HG02943 (cell line): ENCODE measurements at regions not wholly inside any gene's neighbourhood (a gene's known extent, or its start where the extent isn't known, plus 50 kb on each side); places are given as distances from the start of the nearest gene placed in this dataset.
A peak's percentile ranks its signal among the peaks of the same experiment; 100 is the strongest.
"Not testable (repeated sequence)": the region's sequence is repeated elsewhere in the genome, so short reads cannot be mapped to it uniquely, and the experiment has no call there.

Experiments used
- ATAC-seq: cut with Tn5 transposase; IDR thresholded peaks from one replicate; pipeline ENCODE4 v1.9.1; 2021; ENCODE audit warnings: mild to moderate bottlenecking, low read depth, moderate library complexity; ENCODE audit not compliant: unreplicated experiment

DNA sequence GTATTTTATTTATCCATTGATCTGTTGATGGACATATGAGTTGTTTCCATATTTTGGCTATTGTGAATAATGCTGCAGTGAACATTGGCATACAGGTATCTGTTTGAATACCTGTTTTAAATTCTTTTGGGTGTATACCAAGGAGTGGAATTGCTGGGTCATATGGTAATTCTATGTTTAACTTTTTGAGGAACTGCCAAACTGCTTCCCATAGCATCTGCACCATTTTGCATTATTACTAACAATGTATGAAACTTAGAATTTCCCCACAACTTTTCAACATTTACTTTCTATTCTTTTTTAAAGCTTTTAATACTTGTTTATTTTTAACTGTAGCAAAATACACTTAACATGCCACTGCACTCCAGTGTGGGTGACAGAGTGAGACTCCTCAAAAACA is 57.0 kb upstream of the MSN start:
- no peak for ATAC-seq

DNA sequence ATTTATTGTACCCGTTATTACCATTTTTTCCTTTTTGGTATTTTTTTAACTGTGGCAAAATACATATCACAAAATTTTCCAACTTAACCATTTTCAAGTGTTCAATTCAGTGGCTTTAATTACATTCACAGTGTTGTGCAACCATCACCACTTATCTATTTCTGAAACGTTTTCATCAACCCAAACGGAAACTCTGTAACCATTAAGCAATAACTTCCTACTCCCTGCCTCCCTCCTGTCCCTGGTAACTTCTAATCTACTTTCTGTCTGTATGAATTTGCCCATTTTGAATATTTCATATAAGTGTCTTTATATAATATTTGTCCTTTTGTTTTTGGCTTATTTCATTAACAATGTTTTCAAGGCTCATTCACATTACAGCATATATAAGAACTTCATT is 57.4 kb upstream of the MSN start:
- ATAC-seq = no peak

DNA sequence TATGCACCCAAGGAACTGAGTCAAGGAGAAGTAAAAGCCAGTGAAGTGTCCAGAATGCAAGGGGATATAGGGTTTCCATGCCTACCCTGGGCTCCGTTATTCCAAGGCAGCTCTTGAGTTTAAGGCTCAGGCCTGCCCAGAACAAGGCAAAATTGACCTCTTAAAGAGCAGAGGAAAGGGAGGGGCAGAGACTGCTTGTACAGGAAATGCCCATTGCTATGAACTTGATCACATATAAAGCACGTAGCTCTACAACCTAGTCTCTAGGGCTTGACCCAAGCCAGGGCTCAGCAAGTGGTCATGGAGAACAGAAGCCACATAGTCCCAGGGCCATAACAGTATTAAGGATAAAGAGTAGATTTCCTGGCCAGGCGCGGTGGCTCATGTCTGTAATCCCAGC is 58.2 kb upstream of the MSN start:
- ATAC-seq = no peak

DNA sequence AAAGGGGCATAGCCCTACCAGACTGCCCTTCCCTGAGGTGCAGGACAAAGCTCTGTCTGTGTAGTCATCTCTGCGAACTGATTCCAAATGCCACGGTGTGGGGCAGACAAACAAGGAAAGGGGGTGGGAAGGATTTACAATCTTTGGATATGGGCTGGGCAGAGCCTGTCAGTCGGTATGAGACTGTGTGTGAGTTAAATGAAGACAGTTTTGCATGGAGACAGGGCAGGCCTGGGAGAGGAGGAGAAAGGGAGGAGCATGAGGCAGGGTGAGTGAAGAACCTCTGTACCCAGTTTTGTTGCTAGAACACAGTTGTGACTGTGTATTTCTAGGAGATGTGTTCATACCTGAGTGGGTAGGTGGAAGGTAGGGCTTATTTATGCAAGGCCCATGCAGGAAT is 59.4 kb upstream of the MSN start:
- ATAC-seq = no peak

DNA sequence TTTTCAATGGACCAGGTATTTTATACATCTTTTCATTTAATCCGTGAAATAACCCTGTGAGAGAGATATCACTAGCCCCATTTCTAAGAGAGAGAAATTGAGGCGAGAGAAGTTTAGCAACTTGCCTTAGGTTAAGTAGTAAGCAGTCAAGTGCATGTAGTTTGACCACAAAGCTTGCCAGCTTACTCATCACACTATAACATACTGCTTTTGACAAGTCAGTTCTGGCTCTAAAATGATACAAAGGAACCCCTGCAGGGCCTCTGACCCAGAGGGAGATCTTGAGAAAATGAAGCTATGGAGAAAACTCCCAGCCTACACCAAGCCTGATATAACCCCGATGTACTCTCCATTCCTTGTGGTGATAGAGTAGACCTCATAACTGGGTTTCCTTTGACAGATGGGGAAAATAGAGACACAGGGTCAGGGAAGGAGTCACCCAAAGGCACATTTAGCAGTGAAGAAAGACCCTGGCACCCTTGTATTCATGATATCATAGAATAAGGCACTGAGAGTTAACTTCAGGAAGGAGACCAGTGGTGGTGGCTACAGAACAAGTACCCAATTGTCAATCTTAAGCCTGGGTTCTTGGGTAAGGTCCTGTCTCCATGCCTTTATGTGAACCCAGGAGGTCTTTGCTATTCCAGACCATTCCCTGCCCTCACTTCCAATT is 60.2 kb upstream of the MSN start:
- ATAC-seq = no peak

DNA sequence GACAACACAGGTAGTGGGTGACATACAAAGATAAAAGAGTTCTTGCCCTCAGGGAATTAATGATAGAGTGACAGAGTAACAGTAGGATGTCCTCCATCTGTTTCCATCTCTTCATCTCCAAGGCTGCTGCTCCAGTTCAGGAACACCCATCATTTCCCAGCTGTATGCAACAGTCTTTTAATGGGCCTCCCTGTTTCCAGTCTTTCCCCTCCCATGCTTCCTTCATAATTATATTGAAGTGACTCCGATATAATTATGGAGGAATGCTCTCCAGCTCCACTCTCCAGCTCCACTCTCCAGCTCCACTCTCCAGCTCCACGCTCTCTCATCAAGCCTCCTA is 65.3 kb upstream of the MSN start:
- ATAC-seq = no peak

DNA sequence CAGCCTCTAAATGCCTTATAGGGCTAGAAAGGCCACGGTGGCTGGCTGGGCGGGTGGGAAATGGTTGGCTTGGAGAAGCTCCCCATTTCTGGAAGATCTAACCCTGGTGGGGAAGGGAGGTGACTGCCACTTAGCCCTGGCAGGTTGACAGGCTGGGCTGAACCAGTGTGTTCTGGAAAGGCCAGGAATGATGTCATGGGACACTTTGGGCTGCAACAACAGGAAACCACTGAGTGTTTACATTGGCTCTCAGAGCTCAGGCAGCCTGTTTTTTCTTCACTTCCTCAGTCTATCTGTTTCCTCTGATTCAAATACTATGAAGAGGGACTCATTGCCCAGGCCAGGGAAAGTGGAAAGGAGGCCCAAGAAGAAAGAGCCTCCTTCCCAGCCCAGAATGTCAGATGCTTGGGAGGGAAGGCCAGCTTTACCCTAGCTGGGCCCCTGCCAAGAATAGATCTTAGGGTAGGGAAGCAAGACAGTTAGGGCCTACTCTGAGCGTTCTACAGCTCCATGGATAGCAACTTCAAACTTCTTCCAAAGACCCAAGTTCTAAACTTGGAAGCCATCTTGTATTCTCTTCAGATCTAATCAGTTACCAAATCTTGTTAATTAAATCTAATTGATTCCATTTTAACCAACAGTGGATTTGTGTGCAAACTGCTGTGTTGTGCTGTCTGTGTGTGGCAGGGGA is 65.8 kb upstream of the MSN start:
- ATAC-seq = no peak

DNA sequence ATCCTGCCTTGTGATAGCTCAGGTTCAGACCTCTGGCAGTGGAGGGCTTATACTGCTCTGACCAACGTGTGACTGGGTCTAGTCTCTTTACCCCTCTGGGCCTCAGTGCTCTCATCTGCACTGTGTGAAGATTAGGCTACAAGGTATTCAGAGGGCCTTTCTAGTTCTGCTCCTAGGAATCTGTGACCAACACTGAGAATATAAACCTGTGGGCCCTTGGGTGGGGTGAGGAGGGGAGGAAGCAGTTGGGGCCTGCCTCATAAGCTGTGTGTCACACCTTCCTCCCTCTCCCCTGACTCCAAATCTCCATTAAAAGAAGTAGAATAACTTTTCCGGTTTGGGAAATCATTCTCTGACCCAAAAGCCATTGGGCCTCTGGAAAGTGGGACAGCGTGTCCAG is 66.3 kb upstream of the MSN start:
- no peak for ATAC-seq

DNA sequence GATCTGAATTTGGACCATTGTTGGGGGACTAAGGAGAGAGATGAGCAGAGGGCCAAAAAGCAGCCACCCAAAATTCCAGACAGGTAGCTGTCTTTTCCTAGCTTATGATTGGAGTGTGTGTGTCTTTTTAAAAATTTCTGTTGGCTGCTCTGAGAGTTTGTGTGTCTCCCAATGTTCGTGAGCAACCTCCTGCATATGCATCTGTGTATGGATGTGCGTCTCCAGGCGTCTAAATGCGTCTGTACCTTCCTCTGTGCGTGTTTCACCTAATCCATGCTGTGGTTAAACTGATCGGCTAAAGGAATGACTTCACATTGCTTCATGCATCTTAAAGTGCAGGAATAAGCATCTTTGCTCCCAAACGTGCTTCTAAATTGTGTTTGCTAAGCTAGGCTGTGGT is 65.5 kb upstream of the LAS1L start:
- no peak for ATAC-seq

DNA sequence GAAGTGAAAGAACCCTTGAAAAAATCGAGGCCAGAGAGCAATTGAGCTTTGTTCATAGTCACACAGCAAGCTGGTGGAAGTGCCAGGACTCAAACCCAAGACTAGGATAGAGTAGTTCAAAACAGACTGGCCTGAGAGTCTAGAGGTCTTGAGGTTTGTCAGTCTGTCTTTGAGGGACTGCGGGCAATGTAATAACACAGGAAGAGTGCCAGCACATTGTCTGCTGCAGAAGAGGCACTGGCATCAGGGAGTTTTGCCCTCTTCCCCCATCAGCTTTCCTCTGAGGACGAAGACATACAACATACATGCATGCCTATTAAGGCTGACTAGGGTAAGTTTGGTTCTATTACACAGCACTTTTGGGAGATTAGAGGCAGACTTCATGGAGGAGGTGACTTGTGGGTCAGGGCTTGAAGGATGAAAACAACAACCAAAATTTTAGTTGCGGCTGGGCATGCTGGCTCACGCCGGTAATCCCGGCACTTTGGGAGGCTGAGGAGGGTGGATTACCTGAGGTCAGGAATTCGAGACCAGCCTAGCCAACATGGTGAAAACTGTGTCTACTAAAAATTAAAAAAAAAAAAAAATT is 64.1 kb upstream of the LAS1L start:
- no peak for ATAC-seq

DNA sequence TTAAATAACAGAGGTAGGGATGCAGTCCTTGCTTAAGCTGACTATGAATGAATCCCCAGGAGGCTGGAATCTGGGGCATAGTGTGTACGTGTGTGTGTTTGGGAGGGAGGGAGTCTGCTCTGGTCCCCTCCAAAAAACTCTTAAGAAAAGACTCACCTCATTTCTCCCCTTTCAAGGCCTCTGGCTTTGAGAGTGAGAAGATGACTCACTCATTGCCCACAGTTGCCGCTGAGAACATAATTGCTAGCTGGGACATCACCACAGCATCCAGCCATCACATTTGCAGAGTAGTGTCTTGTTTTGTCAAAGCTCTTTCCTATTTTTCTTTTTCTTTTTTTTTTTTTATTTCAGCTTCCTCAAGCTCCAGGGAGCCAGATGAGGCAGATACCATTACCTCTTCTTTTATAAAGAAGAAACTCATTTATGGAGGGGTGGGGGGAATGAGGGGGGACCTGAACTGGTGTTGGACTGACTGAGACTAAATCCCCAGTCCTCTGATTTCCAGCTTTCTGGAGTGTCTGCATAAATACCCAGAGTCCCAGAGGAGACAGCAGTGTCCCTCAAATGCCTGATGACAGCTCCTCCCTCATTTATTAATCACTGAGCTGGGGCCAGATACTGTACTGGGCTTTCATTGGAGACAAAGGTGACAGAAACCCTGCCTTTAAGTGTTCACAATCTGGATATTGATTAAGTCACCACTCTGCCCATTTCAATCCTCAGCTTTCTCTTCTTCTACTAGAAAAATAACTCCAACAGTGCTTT is 61.9 kb upstream of the LAS1L start:
- ATAC-seq = peak; percentile 51

DNA sequence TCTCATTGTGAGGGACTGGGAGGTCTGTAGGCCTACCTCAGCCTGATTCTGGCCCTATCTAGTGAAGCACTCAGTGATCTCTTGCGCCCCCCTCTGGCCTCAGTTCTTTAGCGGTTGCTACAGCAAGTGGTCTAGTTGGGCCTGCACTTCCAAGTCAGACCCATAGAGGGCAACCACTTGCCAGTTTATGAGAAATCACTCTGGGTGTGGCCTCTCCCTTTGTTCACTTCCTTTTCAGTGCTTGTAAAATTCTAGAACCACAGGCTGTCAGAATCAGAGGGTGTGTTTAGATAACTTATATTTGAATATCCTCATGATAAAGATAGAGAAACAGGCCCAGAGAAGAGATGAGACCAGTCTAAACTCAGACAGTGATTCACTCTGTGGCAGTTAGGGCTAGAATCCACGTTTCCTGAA is 60.9 kb upstream of the LAS1L start:
- peak; percentile 86 for ATAC-seq

DNA sequence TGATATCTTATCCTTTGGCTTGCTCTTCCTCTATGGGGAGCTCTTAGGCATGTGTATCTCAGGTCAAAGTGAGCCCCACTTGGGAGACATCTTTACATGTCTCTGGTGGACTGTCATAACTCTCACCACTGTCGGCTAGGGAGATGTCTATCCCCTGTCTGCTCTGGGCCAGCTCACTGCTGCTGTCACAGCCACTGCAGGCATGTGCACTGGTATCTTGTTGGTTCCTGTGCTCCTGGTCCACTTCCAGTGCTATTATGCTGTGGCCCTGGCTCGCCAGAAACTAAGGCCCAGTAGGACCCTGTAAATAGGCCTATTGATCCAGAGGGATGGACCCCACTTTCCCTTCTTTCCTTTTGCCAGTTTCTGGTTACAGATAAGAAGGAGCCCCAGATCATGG is 56.6 kb upstream of the LAS1L start:
- ATAC-seq = no peak

DNA sequence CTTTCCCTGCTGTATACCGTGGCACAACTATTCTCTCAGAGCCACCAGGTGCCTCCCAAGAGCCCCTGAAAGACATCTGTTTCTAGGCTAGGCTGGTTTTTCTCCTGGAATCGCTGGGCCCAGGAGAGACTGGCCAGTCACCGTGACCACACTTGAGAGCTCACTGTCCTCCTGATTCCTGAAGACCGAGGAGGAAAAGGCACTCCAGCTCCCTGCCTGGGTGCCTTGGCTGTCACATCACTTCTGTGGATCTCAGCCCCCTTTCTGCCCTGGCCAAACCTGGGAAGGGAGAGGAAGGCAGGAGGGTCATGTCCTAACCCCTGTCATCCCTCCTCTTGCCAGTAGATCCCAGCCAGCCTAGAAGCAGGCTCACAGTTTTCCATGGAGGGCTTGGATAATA is 54.7 kb upstream of the LAS1L start:
- no peak for ATAC-seq

DNA sequence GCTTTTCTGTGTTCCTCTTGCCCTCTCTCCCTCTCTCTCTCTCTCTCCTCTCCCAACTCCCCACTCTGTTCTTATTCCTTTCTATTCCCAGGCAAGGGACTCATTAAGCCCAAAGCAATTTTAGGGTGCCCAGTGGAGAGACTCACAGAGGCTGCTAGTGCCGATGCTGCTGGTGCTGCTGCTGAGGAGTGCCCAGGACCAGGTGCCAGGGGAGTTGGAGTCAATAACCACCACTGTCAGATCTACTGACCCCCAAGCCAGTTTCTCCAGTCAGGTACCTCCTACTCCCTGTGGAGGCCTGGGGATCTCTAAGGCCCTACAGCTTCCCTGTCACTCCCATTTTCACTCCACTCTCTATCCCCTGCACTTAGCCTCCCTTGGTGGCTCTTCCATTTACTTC is 54.2 kb upstream of the LAS1L start:
- no peak for ATAC-seq

DNA sequence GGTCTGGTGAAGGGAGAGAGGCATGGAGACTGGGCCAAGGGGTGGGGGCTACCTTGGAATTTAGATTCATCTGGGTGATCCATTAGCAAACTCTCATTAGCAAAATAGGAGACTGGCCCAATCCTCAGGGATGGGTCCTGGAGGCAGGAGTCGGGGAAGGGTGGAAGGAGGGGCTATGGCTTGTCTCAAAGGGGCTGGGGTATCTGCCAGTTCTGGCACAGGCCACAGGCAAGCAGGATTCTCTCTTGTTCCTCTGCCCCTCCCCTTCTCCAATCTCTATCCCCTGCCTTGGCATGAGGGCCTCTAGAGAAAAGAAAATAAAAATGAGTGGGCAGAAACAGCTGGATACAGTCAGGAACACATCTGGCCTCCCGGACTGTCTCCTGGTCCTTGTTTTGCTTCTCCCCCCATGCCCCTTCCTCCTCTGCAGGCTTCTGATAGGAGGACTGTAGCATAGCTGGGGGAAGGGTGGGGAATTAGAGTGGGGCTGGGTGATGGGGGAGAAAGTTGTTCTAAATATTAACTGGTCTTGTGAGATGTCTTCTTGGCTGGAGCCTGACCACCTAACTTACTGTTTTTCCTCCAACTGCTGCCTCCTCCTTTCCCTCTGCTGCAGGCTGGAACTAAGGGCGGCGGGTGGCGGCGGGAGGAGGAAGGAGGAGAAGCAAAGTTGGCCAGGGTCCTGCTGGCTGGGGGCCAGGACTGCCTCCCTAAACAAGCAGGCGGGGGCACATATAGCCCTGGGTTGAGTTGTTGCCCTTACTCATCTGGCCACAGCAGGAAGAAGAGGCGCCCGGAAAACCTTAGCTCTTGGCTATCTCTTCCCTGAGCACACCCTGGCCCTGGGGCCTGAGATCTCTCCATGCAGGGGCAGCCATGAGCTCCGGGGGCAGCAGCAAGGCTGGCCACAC is 53.3 kb upstream of the LAS1L start:
- no peak for ATAC-seq

DNA sequence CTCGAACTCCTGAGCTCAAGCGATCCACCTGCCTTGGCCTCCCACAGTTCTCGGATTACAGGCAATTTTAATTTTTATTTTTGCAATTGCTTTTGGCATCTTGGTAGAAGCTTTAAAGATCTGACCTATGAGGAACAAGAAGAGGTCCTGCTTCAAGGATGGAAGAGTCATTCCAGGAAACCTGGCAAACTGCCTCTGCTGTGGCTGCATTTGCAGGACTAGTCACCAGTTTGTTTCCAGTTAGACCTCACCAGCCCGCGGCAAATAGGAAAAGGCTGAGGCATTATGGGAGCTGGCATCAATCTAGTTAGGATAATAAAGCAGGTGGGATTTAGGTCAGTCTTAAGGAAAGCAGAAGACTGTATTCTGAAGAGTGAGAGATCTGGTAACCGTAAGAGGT is 51.9 kb upstream of the LAS1L start:
- ATAC-seq = no peak

DNA sequence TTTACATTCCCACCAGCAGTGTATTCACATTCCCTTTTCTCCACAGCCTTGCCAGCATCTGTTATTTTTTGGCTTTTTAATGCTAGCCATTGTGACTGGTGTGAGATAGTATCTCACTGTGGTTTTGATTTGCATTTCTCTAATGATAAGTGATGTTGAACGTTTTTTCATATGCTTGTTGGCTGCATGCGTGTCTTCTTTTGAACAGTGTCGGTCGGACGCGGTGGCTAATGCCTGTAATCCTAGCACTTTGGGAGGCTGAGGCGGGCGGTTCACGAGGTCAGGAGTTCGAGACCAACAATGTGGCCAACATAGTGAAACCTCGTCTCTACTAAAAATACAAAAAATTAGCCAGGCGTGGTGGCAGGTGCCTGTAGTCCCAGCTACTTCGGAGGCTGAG is 50.6 kb upstream of the LAS1L start:
- not testable (repeated sequence) for ATAC-seq
